ENCODE measurements at regions not wholly inside any gene's neighbourhood (a gene's known extent, or its start where the extent isn't known, plus 50 kb on each side); places are given as distances from the start of the nearest gene placed in this dataset.
"Not testable (repeated sequence)": the region's sequence is repeated elsewhere in the genome, so short reads cannot be mapped to it uniquely, and the experiment has no call there.

- DNase-seq, result not testable (repeated sequence)
Measured at GRCh38 chr3:194888062-194888461, 202.4 kb downstream of the FAM43A start.

- no peak for DNase-seq
Measured at GRCh38 chr3:194888916-194889315, 203.2 kb downstream of the FAM43A start.

GRCh38 chr3:194890091-194890490, 204.4 kb downstream of the FAM43A start:
- no peak for DNase-seq

GRCh38 chr3:194893121-194893987, 207.7 kb downstream of the FAM43A start:
- no peak for DNase-seq

- DNase-seq, result no peak
Measured at GRCh38 chr3:194894538-194894937, 208.9 kb downstream of the FAM43A start.

GRCh38 chr3:194900854-194901522, 215.3 kb downstream of the FAM43A start:
- no peak for DNase-seq

GRCh38 chr3:194903447-194903846, 217.8 kb downstream of the FAM43A start:
- not testable (repeated sequence) for DNase-seq

GRCh38 chr3:194904999-194905398, 219.3 kb downstream of the FAM43A start:
- not testable (repeated sequence) for DNase-seq

- no peak for DNase-seq
Measured at GRCh38 chr3:194905696-194906095, 220.0 kb downstream of the FAM43A start.

- no peak for DNase-seq
Measured at GRCh38 chr3:194906229-194906629, 220.5 kb downstream of the FAM43A start.

GRCh38 chr3:194906970-194907629, 221.4 kb downstream of the FAM43A start:
- DNase-seq, result no peak

GRCh38 chr3:194907811-194908210, 222.1 kb downstream of the FAM43A start:
- DNase-seq, result no peak

GRCh38 chr3:194908496-194908895, 222.8 kb downstream of the FAM43A start:
- no peak for DNase-seq

- no peak for DNase-seq
Measured at GRCh38 chr3:194908972-194909371, 223.3 kb downstream of the FAM43A start.

- DNase-seq, result no peak
Measured at GRCh38 chr3:194910414-194910984, 224.8 kb downstream of the FAM43A start.

- no peak for DNase-seq
Measured at GRCh38 chr3:194913316-194913715, 227.6 kb downstream of the FAM43A start.

GRCh38 chr3:194924889-194925288, 239.2 kb downstream of the FAM43A start:
- not testable (repeated sequence) for DNase-seq

- DNase-seq, result no peak
Measured at GRCh38 chr3:194925614-194926013, 239.9 kb downstream of the FAM43A start.

- no peak for DNase-seq
Measured at GRCh38 chr3:194928227-194928626, 242.5 kb downstream of the FAM43A start.

- DNase-seq, result no peak
Measured at GRCh38 chr3:194928831-194929577, 243.3 kb downstream of the FAM43A start.

GRCh38 chr3:194929578-194929960, 243.9 kb downstream of the FAM43A start:
- DNase-seq, result no peak

GRCh38 chr3:194930377-194931204, 244.9 kb downstream of the FAM43A start:
- DNase-seq, result peak; percentile 62

All from GF-D8 (cell line).